HG03196 (cell line): ENCODE measurements at regions not wholly inside any gene's neighbourhood (a gene's known extent, or its start where the extent isn't known, plus 50 kb on each side); places are given as distances from the start of the nearest gene placed in this dataset.
"Not testable (repeated sequence)": the region's sequence is repeated elsewhere in the genome, so short reads cannot be mapped to it uniquely, and the experiment has no call there.

Experiments used
- ATAC-seq: cut with Tn5 transposase; IDR thresholded peaks from one replicate; pipeline ENCODE4 v1.9.1; 2021; ENCODE audit not compliant: unreplicated experiment

DNA sequence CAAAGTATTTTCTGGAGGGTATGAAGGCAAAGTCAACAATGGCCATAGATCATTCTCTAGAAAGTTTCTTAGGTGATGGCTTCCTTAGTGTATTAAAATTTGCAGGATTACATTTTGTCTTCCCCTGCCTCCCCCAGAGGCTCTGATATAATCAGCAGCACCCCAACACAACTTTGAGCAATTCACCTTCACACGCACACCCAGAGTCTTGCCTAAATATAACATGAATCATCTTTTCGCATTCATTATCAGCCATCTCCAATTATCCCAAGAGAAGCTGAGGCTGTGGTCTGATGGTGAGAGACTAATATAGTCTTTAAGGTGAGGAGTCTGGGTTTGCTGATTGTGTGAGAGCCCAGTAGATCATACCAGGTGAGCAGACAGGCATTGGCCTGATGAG lies 343.0 kb downstream of the RRAGC start:
- ATAC-seq: no peak

GRCh38 chr1:38512789-38513188 lies 346.8 kb downstream of the RRAGC start:
- ATAC-seq: no peak

GRCh38 chr1:38512024-38512767 lies 347.4 kb downstream of the RRAGC start:
- ATAC-seq: no peak

DNA sequence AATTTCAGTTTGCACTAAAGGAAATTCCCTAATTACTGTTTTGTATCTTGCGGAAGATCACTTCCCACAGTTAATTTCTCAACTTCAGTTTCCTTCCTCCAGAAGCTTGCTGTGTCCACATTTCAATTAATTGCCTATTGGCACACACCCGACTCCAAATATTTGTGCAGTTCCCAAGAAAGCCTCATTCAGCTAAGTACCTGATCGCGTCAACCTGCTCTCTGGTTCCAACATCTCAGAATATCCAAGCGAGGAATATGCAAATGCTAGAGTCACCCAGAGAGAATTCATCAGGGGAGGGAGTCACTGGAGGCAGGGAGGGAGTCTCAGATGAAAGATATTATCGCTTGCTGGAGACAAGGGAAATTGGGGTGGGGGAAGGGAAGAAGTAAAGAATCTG lies 351.3 kb downstream of the RRAGC start:
- ATAC-seq: no peak

- ATAC-seq: no peak
These were observed 352.0 kb downstream of the RRAGC start for GRCh38 chr1:38507563-38507962.

DNA sequence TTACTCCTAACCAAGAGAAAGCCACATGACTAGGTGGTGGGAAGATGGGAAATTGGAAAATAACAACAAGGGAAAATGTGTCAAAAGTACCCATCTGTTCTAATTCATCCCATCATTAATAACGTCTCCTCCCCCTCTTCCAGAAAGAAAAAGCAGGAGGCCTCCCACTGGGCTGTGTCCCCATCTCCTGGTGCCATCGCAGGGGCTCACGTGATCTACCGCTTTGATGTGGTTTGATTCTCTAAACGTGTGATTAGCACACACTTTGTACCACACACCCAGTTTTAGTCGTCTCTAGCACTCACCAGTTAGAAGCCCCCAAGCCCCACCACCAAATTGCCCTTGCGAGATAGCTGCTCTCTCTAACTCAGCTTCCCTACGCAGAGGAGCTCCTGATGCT lies 353.6 kb downstream of the RRAGC start:
- no peak for ATAC-seq

DNA sequence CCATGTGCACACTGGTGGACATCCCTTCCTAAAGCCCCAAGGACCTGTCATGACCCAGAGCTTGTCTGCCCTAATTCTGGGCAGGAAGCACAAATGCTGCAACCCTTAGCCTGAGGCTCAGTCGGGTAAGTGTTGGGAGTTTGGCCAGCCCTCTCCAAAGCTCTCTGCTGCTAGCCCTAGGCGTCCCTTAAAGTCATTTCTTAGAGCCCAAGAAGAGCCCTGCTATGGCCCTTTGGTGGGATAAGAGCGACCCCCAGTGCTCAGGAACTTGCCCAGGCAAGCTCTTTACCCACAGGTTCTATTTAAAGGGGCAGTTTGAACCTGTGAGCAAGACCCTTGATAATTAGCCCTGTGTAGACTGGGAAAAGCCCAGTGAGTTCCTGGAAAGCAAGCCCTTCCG lies 356.8 kb downstream of the RRAGC start:
- ATAC-seq: no peak

DNA sequence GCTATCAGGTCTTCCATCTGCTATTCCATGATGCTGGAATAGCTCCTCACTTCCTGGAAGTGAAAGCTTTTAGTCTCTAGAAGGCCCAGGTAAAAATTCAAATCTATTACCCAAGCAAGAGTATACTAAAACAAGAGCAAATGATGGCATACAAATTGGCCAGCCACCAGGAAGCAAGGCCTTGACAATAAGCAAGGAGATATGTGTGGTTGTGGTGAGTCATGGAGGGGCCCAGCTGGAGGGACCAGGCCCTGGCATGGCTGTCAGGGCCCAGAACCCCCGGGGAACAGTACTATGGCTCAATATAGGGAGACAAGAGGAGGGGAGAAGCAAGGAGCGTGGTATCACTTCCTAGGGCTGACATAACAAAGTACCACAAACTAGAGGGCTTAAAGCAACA lies 358.7 kb downstream of the RRAGC start:
- no peak for ATAC-seq

GRCh38 chr1:38500352-38500751 lies 359.2 kb downstream of the RRAGC start:
- no peak for ATAC-seq

DNA sequence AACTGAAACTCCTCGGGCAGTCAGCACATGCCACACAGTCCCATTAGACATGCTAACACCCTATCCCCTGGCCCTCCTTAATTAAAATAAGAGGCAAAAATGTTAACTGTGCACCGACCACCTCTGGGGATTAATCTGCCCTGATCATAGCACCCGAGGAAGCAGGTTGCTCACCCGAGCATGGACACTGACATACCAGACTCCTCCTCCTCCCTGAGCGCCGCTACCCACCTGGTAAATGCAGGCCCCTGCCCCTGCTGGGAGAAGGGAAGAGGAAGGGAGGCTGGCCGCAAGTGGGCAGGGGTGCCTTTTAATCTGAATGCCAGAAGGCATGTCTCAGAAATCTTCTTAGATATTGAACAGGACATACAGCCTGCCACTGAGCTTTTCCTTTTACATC lies 360.9 kb downstream of the RRAGC start:
- no peak for ATAC-seq

DNA sequence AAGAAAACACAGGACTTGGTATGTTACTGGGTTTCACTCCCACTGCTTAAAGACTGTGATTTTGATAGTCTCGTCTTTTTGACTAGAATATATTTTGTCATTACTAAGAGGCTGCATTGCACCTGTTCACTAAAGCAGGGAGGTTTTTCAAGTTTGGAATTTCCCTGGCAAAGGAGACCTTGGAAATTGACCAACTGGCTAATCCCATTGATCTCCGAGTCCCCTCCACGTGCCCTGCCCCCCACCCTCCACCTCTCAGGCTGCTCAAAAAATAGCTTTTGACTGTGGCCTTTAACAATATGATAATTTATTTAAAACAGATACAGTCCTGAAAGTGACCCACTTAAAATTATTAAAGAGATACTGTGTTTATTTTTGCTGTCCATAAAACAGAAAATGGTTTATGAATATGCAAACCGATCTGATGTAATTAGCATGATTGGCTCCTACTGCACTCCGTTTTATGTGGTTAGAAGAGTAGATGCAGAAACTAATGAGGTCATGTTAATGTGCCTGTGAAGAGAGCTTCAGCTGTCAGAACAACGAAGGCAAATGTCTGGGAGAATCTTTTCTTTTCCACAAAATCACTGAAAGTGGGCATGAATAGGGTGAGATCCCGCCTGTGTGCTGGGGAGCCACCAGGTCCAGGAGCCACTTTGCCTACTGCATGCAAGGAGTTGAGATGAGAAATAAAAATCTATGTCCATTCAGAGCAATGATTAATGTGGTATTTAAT lies 361.5 kb downstream of the RRAGC start:
- no peak for ATAC-seq

DNA sequence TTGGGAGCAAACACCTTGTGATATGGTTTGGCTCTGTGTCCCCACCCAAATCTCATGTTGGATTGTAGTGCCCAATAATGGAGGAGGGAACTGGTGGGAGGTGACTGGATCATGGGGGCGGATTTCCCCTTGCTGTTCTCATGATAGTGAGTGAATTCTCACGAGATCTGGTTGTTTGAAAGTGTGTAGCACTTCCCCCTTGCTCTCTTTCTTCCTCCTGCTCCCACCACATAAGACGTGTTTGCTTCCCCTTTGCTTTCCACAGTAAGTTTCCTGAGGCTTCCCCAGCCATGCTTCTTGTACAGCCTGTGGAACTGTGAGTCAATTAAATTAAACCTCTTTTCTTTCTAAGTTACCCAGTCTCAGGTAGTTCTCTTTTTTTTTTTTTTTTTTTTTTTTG lies 366.3 kb downstream of the RRAGC start:
- not testable (repeated sequence) for ATAC-seq

- no peak for ATAC-seq
These were observed 369.7 kb downstream of the RRAGC start for GRCh38 chr1:38489844-38490270.

DNA sequence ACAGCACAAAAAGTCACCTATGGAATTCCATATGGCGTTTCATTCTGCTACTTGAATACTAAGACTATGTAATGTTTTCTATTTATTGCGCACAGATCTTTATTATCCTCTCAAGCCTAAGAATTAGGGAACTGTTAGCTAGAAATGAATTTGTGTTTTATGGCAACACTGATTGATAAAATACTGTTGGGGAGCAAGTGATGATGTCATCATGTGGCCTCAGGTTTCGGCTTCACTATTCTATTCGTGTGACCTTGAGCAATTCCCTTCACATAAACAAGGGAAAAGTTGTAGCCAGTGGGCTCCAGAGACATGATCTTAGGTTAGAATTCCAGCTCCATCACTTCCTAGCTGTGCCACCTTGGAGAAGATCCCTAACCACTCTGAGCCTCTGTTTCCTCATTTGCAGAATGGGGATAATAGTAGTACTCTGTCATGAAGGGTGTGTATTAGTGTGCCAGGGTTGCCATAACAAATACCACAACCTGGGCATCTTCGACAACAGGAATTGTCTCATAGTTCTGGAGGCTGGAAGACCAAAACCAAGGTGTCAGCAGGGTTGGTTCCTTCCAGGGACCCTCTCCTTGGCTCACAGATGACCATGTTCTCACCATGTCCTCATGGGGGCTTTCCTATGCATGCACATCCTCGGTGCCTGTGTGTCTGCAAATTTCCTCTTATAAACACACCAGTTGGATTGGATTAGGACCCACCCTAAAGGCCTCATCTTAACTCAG lies 371.2 kb downstream of the RRAGC start:
- no peak for ATAC-seq

DNA sequence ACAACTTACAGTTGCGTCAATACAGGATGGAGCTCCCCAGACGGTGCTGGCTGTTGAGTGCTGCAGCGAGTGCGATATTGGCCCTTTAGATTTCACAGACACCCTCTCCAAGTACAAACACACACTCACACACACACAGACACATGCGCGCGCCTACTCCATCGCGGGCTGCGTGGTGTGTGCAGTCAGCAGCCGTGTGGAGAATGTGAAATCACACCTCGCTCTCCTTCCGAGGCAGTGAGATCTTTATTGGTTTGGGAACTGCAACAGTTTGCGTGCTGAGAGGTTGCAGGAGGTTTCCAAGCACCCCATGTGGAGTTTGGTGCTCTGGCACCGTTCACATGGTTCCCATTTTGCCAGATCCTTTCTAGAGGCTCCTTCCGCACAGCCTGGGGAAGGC lies 372.2 kb downstream of the RRAGC start:
- no peak for ATAC-seq

- ATAC-seq: no peak
These were observed 373.5 kb downstream of the RRAGC start for GRCh38 chr1:38486085-38486484.

DNA sequence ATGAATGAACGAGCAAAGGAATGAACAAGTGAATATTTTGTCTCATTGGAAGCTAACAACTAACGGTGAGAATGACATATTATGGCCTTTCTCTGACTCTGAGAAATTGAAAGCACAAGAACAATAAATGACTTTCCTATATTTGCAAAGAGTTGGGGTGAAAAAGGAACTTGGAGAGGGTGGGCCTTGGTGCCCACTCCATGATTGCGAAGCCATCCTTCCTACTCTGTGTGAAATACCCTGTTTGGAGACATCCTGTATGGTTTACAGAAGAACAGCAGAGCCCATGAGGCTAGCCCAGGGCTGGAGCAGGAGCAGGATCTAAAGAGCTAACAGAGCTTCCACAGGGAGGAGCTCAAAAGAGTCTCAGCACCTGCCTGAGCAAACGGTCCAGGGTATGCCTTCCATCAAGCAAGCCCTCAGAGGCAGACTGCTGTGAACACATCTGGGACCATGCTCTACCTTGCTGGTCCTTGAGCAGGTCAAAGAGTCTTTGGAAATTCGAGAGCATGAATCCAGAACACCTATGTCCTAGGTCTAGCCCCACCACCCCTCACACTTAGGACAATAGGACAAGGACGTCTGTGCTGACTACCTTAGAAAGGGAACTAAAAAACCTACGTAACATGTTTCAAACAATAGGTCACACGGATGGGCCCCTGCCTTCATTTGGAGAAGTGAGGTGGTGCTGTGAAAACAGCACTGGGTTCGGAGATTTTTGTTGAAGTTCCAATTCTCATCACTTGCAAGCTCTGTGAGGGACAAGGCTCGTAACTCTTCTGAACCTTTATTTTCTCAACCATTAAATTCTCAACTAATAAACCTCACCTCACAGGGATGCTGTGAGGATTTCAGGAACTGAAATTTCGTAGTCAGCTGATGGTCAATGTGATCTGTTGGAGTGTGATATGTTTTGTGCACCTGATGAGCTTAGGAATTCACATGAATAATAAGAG lies 377.4 kb downstream of the RRAGC start:
- no peak for ATAC-seq

GRCh38 chr1:38479662-38480061 lies 379.9 kb downstream of the RRAGC start:
- ATAC-seq: not testable (repeated sequence)

- ATAC-seq: no peak
These were observed 381.8 kb downstream of the RRAGC start for GRCh38 chr1:38477811-38478210.

GRCh38 chr1:38476850-38477178 lies 382.8 kb downstream of the RRAGC start:
- ATAC-seq: no peak
